ENCODE measurements at regions not wholly inside any gene's neighbourhood (a gene's known extent, or its start where the extent isn't known, plus 50 kb on each side); places are given as distances from the start of the nearest gene placed in this dataset.

GRCh38 chr2:18427762-18428161 lies 132.7 kb downstream of the RDH14 start:
- TF ChIP-seq EZH2 (IDR thresholded peaks at IDR 0.05; ENCODE audit: low read depth, unreplicated experiment) (no peak), EZH2phosphoT487 (IDR thresholded peaks at IDR 0.05; ENCODE audit: unreplicated experiment) (no peak), CTCF (conservative IDR thresholded peaks at IDR 0.05; ENCODE audit: low read depth in 2 of 2) (no peak), JUNB (IDR thresholded peaks at IDR 0.05; ENCODE audit: unreplicated experiment) (no peak)
